Renal cortical epithelial cell (primary cell): ENCODE measurements at regions not wholly inside any gene's neighbourhood (a gene's known extent, or its start where the extent isn't known, plus 50 kb on each side); places are given as distances from the start of the nearest gene placed in this dataset.
A peak's percentile ranks its signal among the peaks of the same experiment; 100 is the strongest.
"Not testable (repeated sequence)": the region's sequence is repeated elsewhere in the genome, so short reads cannot be mapped to it uniquely, and the experiment has no call there.

Experiments used
- DNase-seq: peaks from one replicate; pipeline ENCODE4 v3.0.0-alpha.2; 2011; ENCODE audit warnings: low read depth

DNA sequence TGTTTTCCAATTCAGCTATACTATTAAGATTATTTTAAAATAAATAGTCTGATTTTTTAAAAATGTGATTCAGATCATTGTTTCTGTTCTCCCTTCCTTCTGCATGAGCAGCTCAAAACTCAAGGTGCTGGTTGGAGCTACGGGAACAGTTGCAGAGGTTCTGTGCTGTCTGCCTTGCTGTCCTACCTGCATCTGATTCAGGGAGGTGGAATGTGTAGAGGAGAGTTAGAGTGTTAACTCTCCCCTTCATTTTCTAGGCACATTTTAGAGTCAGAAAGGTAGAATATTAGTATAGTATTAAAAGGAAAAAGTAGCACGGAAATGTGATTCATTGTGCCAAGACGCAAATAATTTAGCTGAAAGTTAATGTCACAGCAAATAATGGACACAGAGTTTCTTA, 188.1 kb upstream of the SLC35B3 start:
- no peak for DNase-seq

DNA sequence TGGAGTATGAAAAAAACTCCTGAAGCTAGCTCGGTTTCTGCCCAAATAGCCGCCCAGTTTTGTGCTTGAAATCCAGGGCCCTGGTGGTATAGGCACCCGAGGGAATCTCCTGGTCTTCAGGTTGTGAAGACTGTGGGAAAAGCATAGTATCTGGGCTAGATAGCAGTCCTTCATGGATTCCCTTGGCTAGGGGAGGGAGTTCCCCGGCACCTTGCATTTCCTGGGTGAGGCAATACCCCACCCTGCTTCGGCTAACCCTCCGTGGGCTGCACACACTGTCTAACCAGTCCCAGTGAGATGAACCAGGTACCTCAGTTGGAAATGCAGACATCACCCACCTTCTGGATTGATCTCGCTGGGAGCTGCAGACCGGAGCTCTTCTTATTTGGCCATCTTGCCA, 184.5 kb upstream of the SLC35B3 start:
- no peak for DNase-seq

DNA sequence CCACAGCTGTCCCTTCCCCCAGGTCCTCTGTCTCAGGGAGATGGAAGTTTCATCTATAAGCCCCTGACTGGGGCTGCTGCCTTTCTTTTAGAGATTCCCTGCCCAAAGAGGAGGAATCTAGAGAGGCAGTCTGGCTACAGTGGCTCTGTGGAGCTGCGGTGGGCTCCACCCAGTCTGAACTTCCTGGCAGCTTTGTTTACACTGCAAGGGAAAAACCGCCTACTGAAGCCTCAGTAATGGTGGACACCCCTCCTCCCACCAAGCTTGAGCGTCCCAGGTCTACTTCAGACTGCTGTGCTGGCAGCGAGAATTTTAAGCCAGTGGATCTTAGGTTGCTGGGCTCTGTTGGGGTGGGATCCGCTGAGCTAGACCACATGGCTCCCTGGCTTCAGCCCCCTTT, 184.1 kb upstream of the SLC35B3 start:
- not testable (repeated sequence) for DNase-seq

DNA sequence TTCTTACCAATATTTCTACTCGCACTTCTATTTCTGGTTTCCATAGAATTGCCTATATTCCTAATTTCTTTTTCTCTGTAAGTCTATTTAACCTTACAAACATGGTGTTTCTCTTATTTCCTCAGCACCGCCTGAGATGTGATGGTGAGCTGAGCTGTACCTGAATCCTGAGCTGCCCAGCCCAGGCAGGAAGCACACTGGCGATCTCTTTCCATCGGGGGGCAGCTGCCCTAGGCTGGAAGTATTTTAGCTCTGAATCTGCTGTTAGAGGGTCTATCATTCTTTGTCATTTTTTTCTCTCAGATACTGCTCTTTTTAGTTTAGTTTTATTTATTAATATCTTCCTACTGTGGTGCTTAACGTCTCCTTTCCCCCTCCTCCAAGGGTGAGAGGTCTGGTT, 173.4 kb upstream of the SLC35B3 start:
- no peak for DNase-seq

DNA sequence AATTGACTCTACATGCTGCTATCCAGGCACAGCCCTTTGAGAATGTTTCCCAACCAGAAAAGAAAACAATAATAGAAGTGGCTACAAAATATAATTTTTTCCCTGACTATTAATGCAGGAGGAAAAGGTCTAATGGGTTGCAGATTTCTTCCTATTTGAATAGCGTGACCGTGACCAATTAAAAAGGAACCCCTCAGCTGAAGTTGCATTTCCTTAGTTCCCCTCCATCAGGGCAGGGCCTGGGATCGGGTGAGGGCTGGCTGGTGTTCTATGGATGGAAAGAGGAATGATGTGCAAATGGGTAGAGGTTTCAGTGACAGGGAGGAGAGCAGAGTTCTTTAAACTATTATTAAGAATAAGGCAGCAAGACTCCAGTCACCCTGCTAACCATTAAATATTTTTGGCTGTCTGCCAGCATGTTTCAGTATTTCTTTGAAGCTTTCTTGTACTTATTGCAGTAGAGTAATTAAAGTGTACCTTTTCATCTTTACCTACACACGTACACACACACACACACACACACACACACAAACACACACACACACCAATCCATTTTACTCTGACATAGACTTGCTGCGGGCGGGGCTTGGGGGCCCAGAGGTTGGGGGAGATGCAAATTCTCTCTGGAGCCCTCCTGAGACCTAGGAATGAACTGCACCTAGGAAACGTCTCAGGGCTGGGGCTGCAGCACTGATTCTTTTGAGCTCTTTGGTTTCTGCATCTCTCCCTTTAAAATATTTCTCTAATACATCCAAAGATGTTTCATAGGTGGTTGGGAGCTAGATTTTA, 154.8 kb upstream of the SLC35B3 start:
- peak; percentile 58 for DNase-seq

DNA sequence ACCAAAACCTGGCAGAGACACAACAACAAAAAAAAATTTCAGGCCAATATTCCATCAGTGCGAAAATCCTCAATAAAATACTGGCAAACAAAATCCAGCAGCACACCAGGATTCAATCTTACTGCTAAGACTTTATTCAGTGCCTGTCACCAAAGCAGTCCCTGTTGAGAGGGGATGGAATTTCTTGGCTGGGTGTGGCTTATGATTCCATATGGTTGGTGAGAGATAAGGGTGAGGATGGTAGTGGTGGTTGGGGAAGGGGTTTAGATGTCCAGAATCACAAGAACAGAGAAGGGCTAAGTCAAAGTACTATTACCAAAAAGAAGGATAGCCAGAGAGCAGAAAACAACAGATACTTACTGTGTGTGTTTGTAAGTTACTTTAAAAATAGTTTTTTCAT, 152.8 kb upstream of the SLC35B3 start:
- DNase-seq: no peak

DNA sequence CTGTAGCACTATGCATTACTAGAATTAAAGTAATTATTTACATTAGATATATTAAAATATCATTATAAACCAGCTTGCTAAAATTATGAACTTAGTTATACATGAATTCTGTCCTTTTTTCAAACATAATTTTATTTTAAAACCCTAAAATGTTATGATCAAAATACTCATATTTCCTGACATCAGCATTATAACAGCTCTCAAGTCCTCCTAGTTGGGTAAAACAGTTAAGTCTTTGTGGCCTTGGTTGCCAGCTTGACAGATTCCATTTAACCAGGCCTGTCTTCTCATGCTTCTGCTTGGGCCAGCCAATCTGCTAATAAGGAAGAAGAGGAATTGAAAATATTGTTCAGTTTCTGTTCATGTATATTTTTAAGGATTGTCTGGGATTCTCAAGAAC, 147.9 kb upstream of the SLC35B3 start:
- DNase-seq: no peak

DNA sequence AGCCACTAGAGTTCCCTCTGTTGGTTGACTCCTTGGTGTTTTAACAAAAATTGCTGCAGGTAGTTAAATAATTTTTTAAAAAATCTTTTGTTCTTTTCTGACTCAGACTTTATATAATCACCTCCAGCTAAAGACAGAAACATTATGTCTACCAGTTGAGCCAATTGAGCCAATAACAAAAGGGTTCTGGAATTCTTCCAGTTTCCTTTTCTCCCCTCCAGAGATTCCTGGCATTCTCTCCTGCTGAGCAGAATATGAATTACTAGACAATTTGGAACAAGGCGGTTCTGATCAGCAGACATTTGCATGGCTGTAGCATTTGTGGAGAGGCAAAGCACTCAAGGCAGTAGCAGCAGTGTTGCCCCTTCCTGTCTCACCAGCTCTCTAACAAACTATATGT, 144.0 kb upstream of the SLC35B3 start:
- peak; percentile 77 for DNase-seq

DNA sequence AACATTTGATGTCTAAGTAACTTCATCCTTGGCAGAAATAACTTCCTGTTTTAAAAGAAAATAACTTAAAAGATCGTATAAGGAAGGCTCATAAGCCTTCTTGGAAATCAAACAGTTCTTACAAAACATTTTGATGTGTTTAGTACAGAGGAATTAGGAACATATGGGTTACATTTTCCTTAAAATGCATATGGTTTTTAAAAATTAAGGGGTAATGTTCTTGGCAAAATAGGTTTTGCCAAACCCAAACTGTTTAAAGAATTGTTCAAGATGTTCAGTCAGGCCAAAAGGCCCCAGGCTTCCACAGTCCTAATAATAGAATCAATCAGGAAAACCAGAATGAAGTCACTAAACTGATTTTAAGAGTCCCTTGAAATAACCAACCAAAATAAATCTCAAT, 142.7 kb upstream of the SLC35B3 start:
- no peak for DNase-seq

DNA sequence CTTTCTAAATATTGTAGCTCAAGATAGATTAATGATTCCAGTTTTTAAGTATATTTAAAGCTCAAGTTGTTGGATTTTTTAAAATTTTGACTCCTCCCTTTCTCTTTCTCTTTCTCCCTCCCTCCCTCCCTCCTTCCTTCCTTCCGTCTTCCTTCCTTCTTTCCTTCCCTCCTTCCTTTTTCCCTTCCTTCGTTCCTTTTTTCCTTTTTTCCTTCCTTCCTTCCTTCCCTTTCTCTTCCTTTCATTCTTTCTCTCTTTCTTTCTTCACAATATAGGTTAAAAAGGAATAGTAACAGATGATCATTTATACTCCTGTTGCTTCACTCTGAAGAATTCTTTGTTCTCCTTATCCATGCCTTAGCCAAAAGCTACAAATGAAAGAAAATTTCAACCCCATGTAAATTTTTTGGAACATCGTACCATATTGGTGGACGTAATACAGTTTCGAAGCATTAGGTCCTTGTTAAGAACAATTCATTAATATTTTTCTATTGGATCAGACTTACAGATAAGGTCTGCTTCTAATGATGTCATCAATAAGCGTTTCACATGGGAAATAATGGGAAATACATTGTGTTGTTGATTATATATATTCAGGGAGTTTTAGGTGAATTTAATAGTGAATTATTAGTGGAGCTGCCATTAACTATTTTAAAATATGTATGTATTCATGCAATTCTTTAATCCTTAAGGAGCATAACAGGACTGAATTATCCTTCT, 139.6 kb upstream of the SLC35B3 start:
- DNase-seq: no peak

DNA sequence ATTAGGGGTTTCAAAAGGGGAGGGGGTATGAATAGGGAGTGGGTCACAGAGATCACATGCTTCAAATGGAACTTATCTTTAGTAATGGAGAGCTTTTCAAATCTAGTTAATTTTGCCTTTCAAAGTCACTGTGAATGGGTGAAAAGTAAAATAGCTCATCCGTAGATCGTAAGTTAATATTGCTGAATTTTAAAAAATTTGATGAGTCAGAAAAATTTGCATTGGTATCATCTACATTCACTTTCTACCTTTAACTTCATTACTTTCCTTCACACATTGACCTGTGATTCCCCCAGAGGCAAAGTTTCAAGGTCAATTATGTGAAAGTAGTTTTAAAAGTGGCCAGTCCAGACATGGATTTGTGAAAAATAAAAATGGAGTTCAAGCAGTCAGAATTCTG, 139.0 kb upstream of the SLC35B3 start:
- no peak for DNase-seq

DNA sequence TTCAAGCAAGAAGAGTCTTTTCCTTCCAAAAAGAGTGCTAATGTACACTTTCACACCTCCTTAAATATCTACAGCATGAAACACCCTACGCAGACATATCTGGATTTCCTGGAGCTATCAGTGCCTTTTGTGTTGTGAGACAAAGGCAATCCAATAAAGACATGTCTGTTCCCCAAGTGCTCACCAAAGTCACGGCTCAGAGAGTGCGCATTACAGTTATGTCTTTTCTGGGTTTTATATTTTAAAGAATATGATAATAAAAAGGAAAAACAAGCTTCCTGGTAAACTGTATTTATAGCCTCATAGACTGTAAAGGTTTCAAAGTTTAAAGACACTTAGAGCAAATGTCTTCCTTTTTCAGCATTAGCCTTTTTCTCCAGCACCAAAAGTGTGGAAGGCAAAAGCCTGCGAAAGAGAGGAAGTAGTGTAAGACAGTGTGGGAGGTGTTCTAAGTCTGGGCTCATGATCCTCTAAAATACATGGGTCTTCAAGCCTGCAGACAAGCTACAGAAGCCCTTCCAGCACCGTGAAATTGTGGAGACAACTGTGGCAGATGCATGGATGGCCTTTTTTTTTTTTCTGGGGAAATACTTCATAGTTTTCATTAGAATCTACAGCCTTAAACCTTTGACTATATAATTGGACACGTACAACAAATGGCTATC, 135.0 kb upstream of the SLC35B3 start:
- DNase-seq: no peak

DNA sequence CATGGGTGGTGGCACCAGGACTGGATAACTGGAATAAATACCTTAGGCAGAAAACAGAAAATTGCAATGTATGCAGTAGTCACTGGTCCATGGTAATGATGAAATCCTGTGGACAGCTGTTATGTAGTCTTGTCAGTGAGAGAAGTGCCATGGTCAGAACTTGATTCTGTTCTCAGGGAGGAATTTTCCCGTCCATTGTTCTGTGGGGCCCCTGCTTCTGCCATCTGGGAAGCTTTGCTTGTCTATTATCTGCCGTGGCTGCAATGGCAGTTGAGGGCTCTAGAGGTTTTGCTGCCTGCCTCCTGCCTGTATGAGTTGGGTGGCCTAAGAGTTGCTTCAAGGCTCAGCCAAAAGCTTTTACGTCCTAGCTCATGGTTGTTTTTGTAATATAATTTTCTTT, 126.8 kb upstream of the SLC35B3 start:
- DNase-seq: no peak

DNA sequence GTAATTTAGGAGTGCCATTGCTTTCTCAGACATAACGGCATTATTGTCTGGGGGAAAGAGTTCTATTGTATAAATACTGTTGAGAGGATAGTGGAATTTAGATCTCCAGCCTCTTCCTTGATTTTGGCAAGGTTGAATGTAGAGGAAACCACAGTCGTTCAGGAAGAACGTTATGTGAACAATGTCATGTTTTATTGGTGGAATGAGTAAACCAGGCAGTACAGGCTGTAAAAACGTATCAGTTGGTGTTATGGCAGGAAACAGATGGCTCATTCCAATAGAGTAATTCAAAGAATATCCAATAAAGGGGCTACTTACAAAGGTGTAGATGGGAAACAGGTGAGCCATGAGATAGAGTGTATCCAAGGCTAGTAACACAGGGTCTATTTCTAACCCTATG, 123.6 kb upstream of the SLC35B3 start:
- no peak for DNase-seq

DNA sequence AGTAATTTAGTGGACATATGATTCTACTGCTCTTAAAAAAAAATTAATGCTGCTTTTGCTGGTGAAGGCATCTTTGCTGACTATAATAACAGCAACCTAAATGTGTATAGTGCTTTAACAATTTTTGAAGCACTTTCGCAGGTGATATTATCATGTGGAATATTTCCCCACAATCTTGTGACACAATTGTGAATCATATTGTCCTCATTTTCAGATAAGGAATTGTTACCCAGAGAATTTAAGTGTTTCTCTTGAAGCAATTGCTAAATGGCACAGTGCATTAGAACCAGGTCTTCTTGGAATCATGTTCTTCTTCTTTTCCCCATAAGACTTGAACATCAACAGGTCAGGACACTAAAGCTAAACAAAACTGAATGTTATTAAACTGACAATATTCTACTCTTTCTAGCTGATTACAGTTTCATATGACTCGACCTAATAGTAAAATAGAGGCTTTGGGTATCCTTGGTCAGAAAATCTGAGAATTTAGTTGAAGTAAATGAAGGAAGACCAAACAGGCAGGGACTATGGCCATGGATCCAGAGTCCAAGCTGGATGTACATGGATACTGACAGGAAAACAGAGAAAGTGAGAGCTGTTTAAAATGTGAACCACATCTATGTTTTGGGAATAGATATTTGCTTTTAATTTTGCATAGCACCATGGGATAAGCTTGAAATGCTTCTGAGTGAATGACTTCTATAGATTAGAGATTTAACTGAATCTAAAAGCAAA, 121.8 kb upstream of the SLC35B3 start:
- DNase-seq: no peak

DNA sequence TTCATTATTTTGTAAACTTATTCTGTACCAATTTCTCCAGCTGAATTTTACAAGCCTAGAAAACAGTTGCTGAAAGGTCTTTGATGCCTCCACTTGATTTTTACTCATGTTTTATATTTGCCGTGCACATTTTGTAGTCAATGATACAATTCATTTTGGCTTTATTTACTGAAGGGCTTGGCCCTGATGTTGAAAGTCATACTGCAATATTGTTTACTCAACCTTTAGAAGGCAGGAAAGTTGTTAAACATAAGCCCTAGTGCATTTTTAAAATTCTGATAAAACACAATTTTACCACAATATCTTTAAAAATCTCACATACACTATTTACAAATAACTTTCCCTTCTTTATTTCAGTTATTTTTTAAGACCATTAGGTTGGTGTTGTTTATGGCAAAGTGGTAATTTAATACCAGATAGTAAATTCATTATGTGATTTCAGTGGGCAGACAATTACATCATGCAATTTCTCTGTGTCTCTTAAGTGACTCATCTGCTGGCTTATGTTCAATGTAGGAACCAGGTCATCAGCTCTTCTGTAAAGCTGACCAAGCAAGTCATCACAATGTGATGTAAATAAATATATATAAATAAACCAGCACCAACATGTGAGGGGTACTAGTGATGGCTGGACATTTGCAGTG, 121.1 kb upstream of the SLC35B3 start:
- peak; percentile 79 for DNase-seq

DNA sequence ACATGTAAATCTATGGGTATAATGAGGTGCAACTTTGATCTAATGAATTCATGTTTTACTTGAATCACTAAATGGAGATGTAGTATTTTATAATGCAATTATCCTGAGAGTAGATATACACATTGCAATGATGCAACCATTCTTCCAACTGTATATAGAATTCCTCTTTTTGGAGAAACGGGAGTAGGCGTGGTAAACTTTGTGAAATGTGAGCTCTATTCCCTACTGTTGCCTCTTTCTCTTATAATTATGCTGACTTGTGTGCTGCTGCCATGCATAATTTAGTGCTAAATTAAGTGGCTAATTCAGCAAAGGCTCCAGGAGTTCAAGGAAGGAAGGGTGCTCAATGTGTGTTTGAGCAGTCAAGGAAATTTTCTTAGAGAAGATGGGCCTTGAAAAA, 116.6 kb upstream of the SLC35B3 start:
- no peak for DNase-seq

DNA sequence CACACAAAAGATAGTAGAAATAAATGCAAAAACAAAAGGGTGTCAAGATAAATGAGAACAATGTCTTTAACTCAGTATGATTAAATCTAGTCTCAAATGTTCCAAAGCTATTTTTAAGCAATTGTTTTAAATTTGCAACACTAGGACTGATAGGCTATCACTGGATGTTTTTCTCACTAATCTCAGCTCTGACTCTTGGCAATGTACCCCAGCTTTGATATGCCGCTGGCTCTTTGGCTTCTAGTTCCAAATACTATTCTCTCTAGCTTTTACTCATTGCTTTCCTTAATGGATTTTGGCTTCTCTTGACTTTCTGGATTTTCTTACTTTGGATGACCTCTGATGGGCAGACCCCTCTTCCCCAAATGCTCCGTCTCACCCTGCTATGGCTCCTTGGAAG, 116.0 kb upstream of the SLC35B3 start:
- DNase-seq: no peak

DNA sequence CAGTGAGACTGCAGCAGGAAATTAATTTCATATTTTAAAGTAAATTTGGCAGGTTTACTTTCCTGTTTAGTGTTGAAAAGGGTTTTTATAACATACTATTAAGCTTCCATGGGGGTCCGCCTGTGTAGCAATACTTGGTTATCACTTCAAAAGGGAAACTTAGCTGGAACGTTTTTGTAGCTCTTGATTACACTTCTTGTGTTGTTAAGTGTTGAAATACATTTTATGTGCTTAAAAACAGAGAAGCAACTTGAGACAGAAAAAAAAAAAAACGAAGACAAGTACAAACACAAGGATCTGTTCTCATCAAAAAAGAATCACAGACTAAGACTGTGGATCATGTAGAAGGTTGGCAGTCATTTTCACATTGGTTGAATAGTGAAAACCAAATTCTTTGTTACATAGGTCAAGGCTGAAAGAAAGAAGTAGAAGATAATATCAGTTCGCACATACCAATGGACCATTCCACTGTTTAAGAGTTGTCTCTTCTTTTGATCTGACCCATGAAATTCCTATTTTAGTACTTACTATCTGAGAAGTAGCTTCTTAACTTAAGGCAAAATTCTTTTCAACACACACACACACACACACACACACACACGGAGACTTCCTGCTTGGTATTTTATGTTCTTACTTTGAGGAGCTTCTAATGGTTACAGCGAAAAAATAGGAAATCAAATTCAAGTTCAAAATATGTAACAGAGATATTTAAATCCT, 113.9 kb upstream of the SLC35B3 start:
- DNase-seq: no peak

DNA sequence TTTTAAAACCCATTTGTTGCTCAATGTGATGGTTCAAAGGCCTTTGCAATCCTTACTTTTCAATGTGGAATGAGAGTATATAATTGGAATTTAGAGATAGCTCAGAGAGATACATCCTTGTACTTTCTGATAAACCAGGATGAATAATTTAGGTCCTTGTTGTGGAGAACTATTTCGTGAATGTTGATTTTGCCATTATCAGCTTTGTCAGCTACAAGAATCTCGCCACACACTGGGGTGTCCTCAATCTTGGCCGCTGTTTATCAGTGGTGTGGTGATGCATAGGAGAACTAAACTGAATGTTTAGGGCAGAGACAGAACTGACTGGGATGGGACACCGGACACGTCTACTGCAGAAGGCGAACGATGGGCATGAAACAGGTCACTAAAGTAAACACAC, 111.2 kb upstream of the SLC35B3 start:
- DNase-seq: no peak

DNA sequence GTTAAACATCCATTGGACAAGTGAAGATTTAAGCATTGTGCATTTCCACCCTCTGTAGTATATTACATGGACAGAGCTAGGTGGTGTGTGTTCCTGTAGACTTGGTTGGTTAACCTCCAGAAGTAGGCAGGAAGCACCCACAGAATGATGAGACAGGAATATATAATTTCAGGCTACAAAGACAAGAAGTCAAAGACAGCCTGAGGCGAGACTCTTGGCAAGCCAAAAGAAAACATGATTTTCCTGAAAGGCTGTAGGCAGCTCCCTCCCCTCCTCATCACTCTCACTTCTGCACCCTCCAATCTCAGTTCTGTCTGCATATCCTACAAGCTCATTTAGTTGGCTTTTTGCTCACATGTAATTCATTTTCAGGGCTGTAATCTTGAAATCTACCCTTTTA, 110.0 kb upstream of the SLC35B3 start:
- DNase-seq: no peak
